SK-N-SH (cell line): ENCODE measurements at regions not wholly inside any gene's neighbourhood (a gene's known extent, or its start where the extent isn't known, plus 50 kb on each side); places are given as distances from the start of the nearest gene placed in this dataset.

Experiments
- CTCF ChIA-PET: fragments of 300-600, 350-600 bp; formaldehyde crosslinking; extraction: SDS; loops from one replicate; lab custom pipeline; 2021; lab: Yijun Ruan, JAX
- POLR2A ChIA-PET: fragments of 350-600 bp; sonication (Branson Sonifier 250); formaldehyde crosslinking; extraction: SDS; loops from one replicate; lab custom pipeline; 2020; ENCODE audit warnings: antibody characterized with exemption, inconsistent platforms; lab: Yijun Ruan, JAX
- DNase-seq: peaks from one replicate; pipeline ENCODE4 v3.0.0; 2012
- H2AFZ ChIP-seq: fragments of 200-600 bp; sonication (generic); 2 replicates; pipeline ENCODE4 v1.8.1; 2016; ENCODE audit warnings: antibody characterized with exemption, mild to moderate bottlenecking, low read depth
- H3F3A ChIP-seq: fragments of 200-600 bp; sonication (generic); replicated peaks from 2 replicates; pipeline ENCODE3; 2016; ENCODE audit warnings: antibody characterized with exemption, mild to moderate bottlenecking; ENCODE audit not compliant: insufficient read depth
- H3K27ac ChIP-seq, 2 experiments: fragments of 200-500 bp in 1 of 2; fragments of 200-600 bp in 1 of 2; sonication (Bioruptor generic) in 1 of 2; sonication (generic), shearing (Covaris generic) in 1 of 2; 2 replicates each; pipeline versions ENCODE4 v1.5.1 to v1.6.1; 2014 to 2016; ENCODE audit warnings: low read depth in 2 of 2, inconsistent platforms in 1 of 2, low read length in 1 of 2, mild to moderate bottlenecking in 1 of 2, mixed read lengths in 1 of 2
- H3K27me3 ChIP-seq: fragments of 200-600 bp; sonication (generic), shearing (Covaris generic); 2 replicates; pipeline ENCODE4 v1.6.1; 2016; ENCODE audit warnings: mixed run types; ENCODE audit not compliant: insufficient read depth
- H3K36me3 ChIP-seq, 2 experiments: fragments of 200-500 bp in 1 of 2; fragments of 200-600 bp in 1 of 2; sonication (Bioruptor generic) in 1 of 2; sonication (generic) in 1 of 2; replicated peaks in 1 of 2; 2 replicates each; pipeline versions ENCODE3 to v1.5.1; 2014 to 2016; ENCODE audit warnings: low read length in 1 of 2, mild to moderate bottlenecking in 1 of 2; ENCODE audit not compliant: insufficient read depth in 2 of 2, control insufficient read depth in 1 of 2
- H3K4me1 ChIP-seq, 2 experiments: fragments of 200-500 bp in 1 of 2; fragments of 200-600 bp in 1 of 2; sonication (Bioruptor generic) in 1 of 2; sonication (generic), shearing (Covaris generic) in 1 of 2; 2 replicates each; pipeline versions ENCODE4 v1.5.1 to v1.6.1; 2014 to 2016; ENCODE audit warnings: low read depth in 1 of 2, low read length in 1 of 2, mixed run types in 1 of 2; ENCODE audit not compliant: insufficient read depth in 2 of 2, control insufficient read depth in 1 of 2
- H3K4me2 ChIP-seq: fragments of 200-600 bp; sonication (generic), shearing (Covaris generic); 2 replicates; pipeline ENCODE4 v1.6.1; 2017; ENCODE audit warnings: mixed run types
- H3K4me3 ChIP-seq, 2 experiments: fragments of 200-500 bp in 1 of 2; fragments of 200-600 bp in 1 of 2; sonication (Bioruptor generic) in 1 of 2; sonication (generic), shearing (Covaris generic) in 1 of 2; 2 replicates each; pipeline versions ENCODE4 v1.5.1 to v1.8.1; 2014 to 2016; ENCODE audit warnings: low read depth in 2 of 2, inconsistent platforms in 1 of 2, low read length in 1 of 2, mild to moderate bottlenecking in 1 of 2, mixed read lengths in 1 of 2, moderate library complexity in 1 of 2
- H3K79me2 ChIP-seq: fragments of 200-600 bp; sonication (generic); 2 replicates; pipeline ENCODE4 v1.8.1; 2017; ENCODE audit warnings: mild to moderate bottlenecking; ENCODE audit not compliant: insufficient read depth
- H3K9ac ChIP-seq: fragments of 200-600 bp; sonication (generic); 2 replicates; pipeline ENCODE4 v1.6.1; 2017; ENCODE audit warnings: mixed run types
- H3K9me2 ChIP-seq: fragments of 200-600 bp; sonication (generic); 2 replicates; pipeline ENCODE4 v1.6.1; 2017; ENCODE audit warnings: mixed run types
- H3K9me3 ChIP-seq: fragments of 200-600 bp; sonication (generic); 2 replicates; pipeline ENCODE4 v1.6.1; 2017; ENCODE audit warnings: mixed run types, mild to moderate bottlenecking, moderate library complexity
- H4K20me1 ChIP-seq: fragments of 200-600 bp; sonication (generic); 2 replicates; pipeline ENCODE4 v1.6.1; 2017; ENCODE audit warnings: mild to moderate bottlenecking, mixed run types; ENCODE audit not compliant: insufficient read depth
- CHD2 ChIP-seq: fragments of 150-350 bp; IDR thresholded peaks from 2 replicates; pipeline ENCODE4 v1.6.1; 2018; ENCODE audit warnings: low read length; ENCODE audit not compliant: partially characterized antibody
- ELF1 ChIP-seq: IDR thresholded peaks from 2 replicates; pipeline ENCODE4 v1.4.0; 2012
- EP300 ChIP-seq, 2 experiments: IDR thresholded peaks; 2 replicates each; pipeline versions ENCODE4 v1.4.0 to v1.6.1; 2012; ENCODE audit warnings: borderline replicate concordance in 1 of 2, low read depth in 1 of 2, low read length in 1 of 2
- FOXM1 ChIP-seq: IDR thresholded peaks from 2 replicates; pipeline ENCODE4 v1.4.0; 2012; ENCODE audit warnings: low read depth, mild to moderate bottlenecking
- MEF2A ChIP-seq: IDR thresholded peaks from 2 replicates; pipeline ENCODE4 v1.4.0; 2012; ENCODE audit warnings: low read depth, borderline replicate concordance
- MXI1 ChIP-seq: IDR thresholded peaks from 2 replicates; pipeline ENCODE4 v1.6.1; 2012; ENCODE audit warnings: mild to moderate bottlenecking, low read depth, low read length, improper control_type of control experiment
- NFIC ChIP-seq: IDR thresholded peaks from 2 replicates; pipeline ENCODE4 v1.4.0; 2012; ENCODE audit warnings: borderline replicate concordance
- NRF1 ChIP-seq: IDR thresholded peaks from 2 replicates; pipeline ENCODE4 v1.6.1; 2012; ENCODE audit warnings: low read depth, mild to moderate bottlenecking, low read length
- PBX3 ChIP-seq: IDR thresholded peaks from 2 replicates; pipeline ENCODE4; 2012
- RAD21 ChIP-seq: IDR thresholded peaks from 2 replicates; pipeline ENCODE4 v1.6.1; 2012; ENCODE audit warnings: mild to moderate bottlenecking, low read length
- RCOR1 ChIP-seq: fragments of 150-350 bp; IDR thresholded peaks from 2 replicates; pipeline ENCODE4 v1.6.1; 2017; ENCODE audit warnings: antibody characterized with exemption, low read length
- REST ChIP-seq: IDR thresholded peaks from 2 replicates; pipeline ENCODE4 v1.6.1; 2012; ENCODE audit warnings: mild to moderate bottlenecking, low read depth, low read length, moderate library complexity
- RFX5 ChIP-seq: IDR thresholded peaks from 2 replicates; pipeline ENCODE4 v1.6.1; 2012; ENCODE audit warnings: mild to moderate bottlenecking, improper control_type of control experiment, low read length
- RXRA ChIP-seq: IDR thresholded peaks from 2 replicates; pipeline ENCODE4 v1.4.0; 2012; ENCODE audit warnings: low read depth, mild to moderate bottlenecking, borderline replicate concordance
- SMC3 ChIP-seq: IDR thresholded peaks from 2 replicates; pipeline ENCODE4 v1.6.1; 2012; ENCODE audit warnings: low read depth, low read length, improper control_type of control experiment
- TAF1 ChIP-seq: IDR thresholded peaks from 2 replicates; pipeline ENCODE4 v1.6.1; 2012; ENCODE audit warnings: low read depth, mild to moderate bottlenecking, low read length, moderate library complexity, borderline replicate concordance
- WGBS: methylation state at CpG from one replicate; pipeline ENCODE4 v1.1.6; 2017; ENCODE audit warnings: low lambda C conversion rate; 5-methylcytosine and 5-hydroxymethylcytosine counted together
- TF ChIP-seq, protein P1 (sequence below): fragments of 150-350 bp; IDR thresholded peaks from 2 replicates; pipeline ENCODE4 v1.6.1; 2017; ENCODE audit warnings: antibody characterized with exemption, low read length, low read depth, borderline replicate concordance

DNA sequence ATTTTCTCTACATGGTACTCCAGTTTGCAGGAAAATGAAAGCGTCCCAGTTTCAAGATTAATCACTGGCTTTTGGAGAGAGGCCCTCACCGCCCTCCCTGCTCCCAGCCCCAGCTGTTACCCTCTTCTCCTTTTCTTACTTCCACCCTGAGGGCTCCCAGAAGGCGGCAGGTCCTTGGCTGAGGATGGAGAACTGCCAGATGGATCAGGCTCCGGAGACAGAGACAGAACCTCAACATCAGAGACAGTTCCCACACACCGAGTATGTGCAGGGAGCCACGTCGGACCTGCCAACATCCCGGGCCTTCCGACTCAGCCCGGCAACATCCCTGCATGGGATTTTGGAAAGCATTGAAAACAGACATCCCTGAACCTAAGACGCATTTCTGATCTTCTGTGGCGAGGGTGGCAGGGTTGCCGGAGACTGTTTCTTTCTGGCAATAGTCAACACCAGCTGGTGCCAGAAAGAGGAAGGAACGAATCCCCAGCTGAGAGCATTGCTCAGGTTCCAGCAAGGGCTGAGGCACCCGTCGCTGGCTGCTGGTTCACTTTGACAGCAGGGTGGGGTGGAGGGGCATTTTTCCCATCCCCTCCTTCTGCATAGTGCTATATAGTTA lies 467.1 kb downstream of the MIAT start:
- no peak for DNase-seq
- Histone ChIP-seq H3K4me1 (no peaks in the 10 kb centered on the region), H3K27ac (no peak overlapping the region), H3K27me3 (no peaks in the 10 kb centered on the region; the same call in none of the 2 replicates), H3K9ac (no peak overlapping the region), H3K4me3 (no peak overlapping the region), H3K79me2 (no peaks in the 10 kb centered on the region), H2AFZ (no peak overlapping the region), H3K4me2 (no peak overlapping the region), H3K36me3 (no peaks in the 10 kb centered on the region), H3K9me3 (no peaks in the 10 kb centered on the region), H4K20me1 (no peaks in the 10 kb centered on the region), H3F3A (no peaks in the 10 kb centered on the region), H3K9me2 (no peaks in the 10 kb centered on the region)
- 70% methylated on average over 13 of the region's 16 CpGs for WGBS
- CTCF ChIA-PET = interaction anchor here (1.2 kb wide), 1 partner anchor 207 kb away, joined by 3 read pairs; no protein-coding TSS in a partner anchor
- TF ChIP-seq TAF1 (no peak), REST (no peak), MEF2A (no peak), RFX5 (no peak), SMC3 (no peak)
- POLR2A ChIA-PET = no interaction called here

- H3K36me3 ChIP-seq = no peaks in the 10 kb centered on the region
- DNase-seq = no peak
- no peak overlapping the region for H2AFZ ChIP-seq
- no peaks in the 10 kb centered on the region; the same call in none of the 2 replicates for H3K27me3 ChIP-seq
- H3K4me2 ChIP-seq = no peak overlapping the region
- POLR2A ChIA-PET = no interaction called here
- no peaks in the 10 kb centered on the region for H3K79me2 ChIP-seq
- no peak overlapping the region for H3K9ac ChIP-seq
- H4K20me1 ChIP-seq = no peaks in the 10 kb centered on the region
- CTCF ChIA-PET = interaction anchor here (1.2 kb wide), 1 partner anchor 206 kb away, joined by 3 read pairs; no protein-coding TSS in a partner anchor
- no peak overlapping the region for H3K27ac ChIP-seq
- H3K9me2 ChIP-seq = no peaks in the 10 kb centered on the region
- WGBS = 51% methylated on average over 3 of the region's 3 CpGs
- no peaks in the 10 kb centered on the region for H3K4me1 ChIP-seq
- no peaks in the 10 kb centered on the region for H3K9me3 ChIP-seq
- H3F3A ChIP-seq = no peaks in the 10 kb centered on the region
- no peak overlapping the region for H3K4me3 ChIP-seq
- TF ChIP-seq REST (no peak), NFIC (no peak), RCOR1 (no peak), FOXM1 (no peak), ELF1 (no peak), CHD2 (no peak), TAF1 (no peak), RXRA (no peak), MXI1 (no peak), NRF1 (no peak), RFX5 (no peak), EP300 (IDR thresholded peaks at IDR 0.05; ENCODE audit: borderline replicate concordance in 1 of 2, low read depth in 1 of 2, low read length in 1 of 2) (no peak), PBX3 (no peak), MEF2A (no peak), RAD21 (no peak)
- TF ChIP-seq, protein P1, sequence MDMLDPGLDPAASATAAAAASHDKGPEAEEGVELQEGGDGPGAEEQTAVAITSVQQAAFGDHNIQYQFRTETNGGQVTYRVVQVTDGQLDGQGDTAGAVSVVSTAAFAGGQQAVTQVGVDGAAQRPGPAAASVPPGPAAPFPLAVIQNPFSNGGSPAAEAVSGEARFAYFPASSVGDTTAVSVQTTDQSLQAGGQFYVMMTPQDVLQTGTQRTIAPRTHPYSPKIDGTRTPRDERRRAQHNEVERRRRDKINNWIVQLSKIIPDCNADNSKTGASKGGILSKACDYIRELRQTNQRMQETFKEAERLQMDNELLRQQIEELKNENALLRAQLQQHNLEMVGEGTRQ = no peak
Observed at GRCh38 chr22:27125539-27125938, 468.2 kb downstream of the MIAT start.
